Posterior vena cava (tissue), 2 donors: ENCODE measurements at regions not wholly inside any gene's neighbourhood (a gene's known extent, or its start where the extent isn't known, plus 50 kb on each side); places are given as distances from the start of the nearest gene placed in this dataset.
"Not testable (repeated sequence)": the region's sequence is repeated elsewhere in the genome, so short reads cannot be mapped to it uniquely, and the experiment has no call there.

Experiments used
- DNase-seq: peaks from one replicate; pipeline ENCODE4 v3.0.0-alpha.2; 2020; ENCODE audit warnings: low spot score
- intact Hi-C, 2 donors: fragments of 100-400 bp; cut with DNase I; formaldehyde crosslinking; loops; one replicate each; pipeline versions ENCODE4 v1.14.1 to v1.14.2; 2022 to 2023
- donor health status: DM: yes; HTN: yes; CAD: no.
- donor health status: DM: yes; HTN: yes; CAD: no.

DNA sequence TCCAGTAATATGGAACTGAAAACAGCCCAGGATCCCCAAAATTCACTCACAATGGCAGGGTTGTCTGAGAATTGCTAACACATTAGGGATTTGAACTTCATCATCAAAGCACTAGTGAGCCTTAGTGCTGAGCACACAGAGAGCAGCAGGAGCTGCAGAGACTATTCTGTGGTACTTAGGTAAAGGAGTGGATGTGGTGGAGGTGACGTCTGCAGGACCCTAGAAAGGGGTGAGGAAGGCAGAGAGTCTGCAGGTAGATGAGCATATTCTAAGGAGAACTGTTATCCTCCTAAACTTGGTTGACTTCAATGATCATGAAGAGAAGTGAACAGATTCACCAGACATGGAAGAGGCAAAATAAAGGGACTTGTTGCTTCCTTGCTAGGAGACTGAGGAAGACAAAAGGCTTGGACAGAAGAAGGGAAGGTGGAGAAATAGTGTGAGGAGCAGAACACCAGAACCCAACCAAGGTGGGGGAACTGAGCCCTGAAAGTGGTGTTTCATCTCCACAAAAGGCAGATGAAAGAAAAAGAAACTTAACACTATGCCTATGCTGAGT, 1164.0 kb downstream of the TMEM121 start:
- DNase-seq, result no peak
- intact Hi-C loops, result no loop called here

GRCh38 chr14:106691601-106692291, 1165.4 kb downstream of the TMEM121 start:
- intact Hi-C loops, result no loop called here
- no peak for DNase-seq

GRCh38 chr14:106694638-106695393, 1168.4 kb downstream of the TMEM121 start:
- DNase-seq, result no peak
- intact Hi-C loops, result no loop called here

DNA sequence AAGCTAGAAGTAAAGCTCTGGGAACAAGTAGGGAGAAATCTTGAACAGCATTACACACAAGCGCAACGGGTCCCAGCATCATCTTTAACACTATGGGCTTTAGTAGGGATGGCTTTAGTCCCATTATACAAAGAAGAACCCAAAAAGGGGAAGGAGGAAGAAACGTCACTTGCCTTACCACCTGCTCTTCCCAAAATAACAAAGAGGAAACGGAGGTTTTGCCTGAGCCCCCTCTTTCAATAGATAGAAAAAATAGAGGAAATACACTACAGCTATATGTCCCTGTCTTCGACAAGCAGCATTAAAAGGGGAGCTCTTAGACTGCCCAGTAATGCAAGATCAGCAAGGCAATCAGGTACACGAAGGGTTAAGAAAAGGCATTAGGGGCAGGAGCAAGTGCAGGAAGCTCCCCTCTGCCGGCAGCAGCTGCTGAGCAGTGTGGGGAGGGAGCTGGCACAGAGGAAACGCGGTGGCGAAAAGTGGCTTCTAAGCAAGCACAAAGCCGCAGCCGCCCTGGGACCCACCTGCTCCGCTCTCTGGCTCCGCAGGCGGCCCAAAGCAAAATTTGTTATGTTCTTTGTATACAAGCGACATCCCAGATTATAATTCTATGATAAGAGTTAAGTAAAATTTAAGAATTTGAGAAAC, 1172.4 kb downstream of the TMEM121 start:
- intact Hi-C loops, DNase-seq: not testable (repeated sequence)

GRCh38 chr14:106703651-106704050, 1177.3 kb downstream of the TMEM121 start:
- DNase-seq, intact Hi-C loops: not testable (repeated sequence)

- intact Hi-C loops, DNase-seq: not testable (repeated sequence)
These were observed 1180.1 kb downstream of the TMEM121 start for GRCh38 chr14:106706488-106706887.

DNA sequence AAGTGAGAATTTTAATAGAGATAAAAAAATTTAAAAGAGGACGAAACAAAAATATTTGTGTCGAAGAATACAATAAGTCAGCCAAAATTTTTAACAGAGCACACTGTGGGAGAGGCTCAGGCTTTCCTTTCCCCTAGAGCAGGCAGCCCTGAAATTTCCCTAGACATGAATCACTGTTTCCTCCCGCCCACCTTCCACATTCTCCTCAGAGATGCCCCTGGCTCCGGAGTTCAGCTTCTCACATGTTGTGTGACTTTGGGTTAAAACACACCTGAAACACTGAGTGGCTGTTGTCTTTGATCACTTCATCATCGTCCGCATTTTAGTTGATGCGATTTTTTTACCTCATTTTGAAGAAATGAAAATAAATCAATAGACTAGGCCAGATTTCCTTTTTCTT, 1183.8 kb downstream of the TMEM121 start:
- intact Hi-C loops, DNase-seq: not testable (repeated sequence)

DNA sequence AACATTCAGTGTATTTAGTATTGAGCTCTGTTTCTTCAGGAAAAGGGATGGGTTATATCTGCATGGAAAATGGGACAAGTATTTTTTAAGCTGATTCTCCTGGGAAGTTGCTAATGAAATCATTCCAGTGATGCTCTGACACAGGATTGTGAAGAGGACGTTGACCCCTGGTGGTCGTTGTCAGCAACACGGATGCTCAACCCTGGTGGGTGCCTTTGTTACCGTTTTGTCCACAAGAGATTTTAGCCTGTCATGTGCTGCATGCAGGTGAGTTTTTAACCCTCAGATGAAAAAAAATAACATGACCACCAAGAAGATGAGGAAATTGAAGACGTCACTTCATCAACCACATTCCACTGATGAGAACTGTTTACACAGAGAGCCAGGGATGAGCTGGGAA, 1186.1 kb downstream of the TMEM121 start:
- DNase-seq, intact Hi-C loops: not testable (repeated sequence)

- intact Hi-C loops, DNase-seq: not testable (repeated sequence)
These were observed 1188.4 kb downstream of the TMEM121 start for GRCh38 chr14:106714446-106715428.

DNA sequence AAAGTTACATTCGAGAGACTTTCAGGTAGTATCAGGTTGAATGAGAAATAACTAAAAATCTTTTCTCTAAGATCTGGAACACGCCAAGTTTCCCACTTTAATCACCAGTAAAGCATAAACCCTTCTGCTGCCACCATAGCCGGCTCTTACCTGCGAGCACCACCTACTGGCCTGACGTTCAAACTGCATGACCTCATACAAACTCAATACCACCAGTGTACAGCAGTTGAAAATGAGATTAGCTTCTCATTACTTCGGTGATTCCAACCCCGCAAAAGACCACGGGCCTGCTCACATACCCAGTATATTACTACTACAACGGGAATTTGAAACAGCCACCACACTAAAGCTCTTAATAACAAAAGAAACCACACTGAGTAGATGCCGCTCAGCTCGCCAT, 1191.2 kb downstream of the TMEM121 start:
- DNase-seq, intact Hi-C loops: not testable (repeated sequence)

- DNase-seq, intact Hi-C loops: not testable (repeated sequence)
These were observed 1193.5 kb downstream of the TMEM121 start for GRCh38 chr14:106719880-106720279.

DNA sequence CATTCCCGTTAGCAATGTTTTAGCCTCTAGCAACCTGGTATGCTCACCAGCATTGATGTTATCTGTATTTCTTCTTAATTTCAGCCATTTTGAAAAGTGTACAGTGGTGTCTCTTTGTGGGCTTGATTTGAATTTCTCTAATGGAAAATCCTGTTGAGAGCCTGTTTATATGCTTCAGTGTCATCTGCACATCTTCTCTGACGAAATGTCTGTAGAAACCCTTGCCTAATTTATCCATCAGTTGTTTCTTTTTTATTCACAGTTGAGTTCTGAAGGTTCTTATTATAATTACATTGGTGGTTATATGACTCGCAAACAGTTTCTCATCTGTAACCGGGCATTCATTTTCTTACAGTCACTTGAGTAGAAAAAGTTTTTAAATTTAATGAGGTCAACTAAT, 1195.5 kb downstream of the TMEM121 start:
- DNase-seq, intact Hi-C loops: not testable (repeated sequence)

- intact Hi-C loops, DNase-seq: not testable (repeated sequence)
These were observed 1196.7 kb downstream of the TMEM121 start for GRCh38 chr14:106722813-106723687.

- DNase-seq, result not testable (repeated sequence)
These were observed 1201.6 kb downstream of the TMEM121 start for GRCh38 chr14:106727962-106728361.

GRCh38 chr14:106728611-106729010, 1202.2 kb downstream of the TMEM121 start:
- DNase-seq, result no peak
- intact Hi-C loops, result no loop called here

More at GRCh38 chr14:106727962-106728361, 1201.6 kb downstream of the TMEM121 start:
- intact Hi-C loops, result not testable (repeated sequence)

GRCh38 chr14:106729551-106729950, 1203.2 kb downstream of the TMEM121 start:
- no peak for DNase-seq
- intact Hi-C loops, result no loop called here

GRCh38 chr14:106733771-106734170, 1207.4 kb downstream of the TMEM121 start:
- intact Hi-C loops, result no loop called here
- DNase-seq, result no peak

DNA sequence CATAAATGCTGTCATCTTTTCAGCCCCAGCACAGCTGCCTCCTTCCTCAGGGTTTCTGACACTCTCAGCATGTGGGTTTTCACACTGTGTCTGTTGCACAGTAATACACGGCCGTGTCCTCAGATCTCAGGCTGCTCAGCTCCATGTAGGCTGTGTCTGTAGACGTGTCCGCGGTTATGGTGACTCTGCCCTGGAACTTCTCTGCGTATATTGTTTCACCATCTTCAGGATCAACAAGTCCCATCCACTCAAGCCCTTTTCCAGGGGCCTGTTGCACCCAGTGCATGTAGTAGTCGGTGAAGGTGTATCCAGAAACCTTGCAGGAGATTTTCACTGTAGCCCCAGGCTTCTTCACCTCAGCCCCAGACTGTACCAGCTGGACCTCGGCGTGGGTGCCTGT, 1210.6 kb downstream of the TMEM121 start:
- DNase-seq, result no peak
- intact Hi-C loops, result no loop called here
